T-cell (primary cell): ENCODE measurements at regions not wholly inside any gene's neighbourhood (a gene's known extent, or its start where the extent isn't known, plus 50 kb on each side); places are given as distances from the start of the nearest gene placed in this dataset.

Source experiments
- ATAC-seq, 4 experiments: fragments of 200-7000 bp in 3 of 4; fragments of 150-1000 bp in 1 of 4; cut with Tn5 transposase; replicated peaks in 1 of 4; 1 replicate in 3 of 4; 2 replicates in 1 of 4; pipeline ENCODE4 v1.10.0; 2021; ENCODE audit warnings: moderate library complexity in 3 of 4, mild to moderate bottlenecking in 2 of 4, moderate number of reproducible peaks in 1 of 4
- CTCF ChIA-PET, 2 donors: fragments of 300-600 bp; sonication (Branson Sonifier 250); formaldehyde crosslinking; loops; one replicate each; lab custom pipeline; 2022; ENCODE audit warnings: antibody characterized with exemption in 2 of 2; lab: Charles Lee
- POLR2A ChIA-PET, 2 donors: fragments of 300-600 bp; sonication (Branson Sonifier 250); formaldehyde crosslinking; loops; one replicate each; lab custom pipeline; 2022; ENCODE audit warnings: antibody characterized with exemption in 2 of 2; lab: Charles Lee
- DNase-seq, 35 experiments: peaks; one replicate each; pipeline versions ENCODE4 v3.0.0 to v3.0.0-alpha.2; 2013 to 2023
- H3K27ac ChIP-seq: one replicate; pipeline ENCODE4 v1.5.1; 2013; ENCODE audit warnings: low read length
- H3K27me3 ChIP-seq, 2 experiments: replicated peaks in 1 of 2; 1 replicate in 1 of 2; 2 replicates in 1 of 2; pipeline versions ENCODE4 v1.6.1 to v1.7.0; 2013; ENCODE audit warnings: low read length in 1 of 2, mixed read lengths in 1 of 2; ENCODE audit not compliant: control insufficient read depth in 2 of 2, insufficient read depth in 2 of 2; ENCODE audit errors: extremely low read depth in 1 of 2
- H3K36me3 ChIP-seq, 2 donors: 1 replicate in 1 of 2; 2 replicates in 1 of 2; pipeline versions ENCODE4 v1.6.1 to v1.7.0; 2013; ENCODE audit warnings: low read length in 1 of 2; ENCODE audit not compliant: control insufficient read depth in 2 of 2, insufficient read depth in 1 of 2; ENCODE audit errors: extremely low read depth in 1 of 2
- H3K4me1 ChIP-seq, 2 experiments: 1 replicate in 1 of 2; 2 replicates in 1 of 2; pipeline versions ENCODE4 v1.6.1 to v1.7.0; 2013; ENCODE audit warnings: low read length in 2 of 2, mixed read lengths in 1 of 2; ENCODE audit not compliant: insufficient read depth in 2 of 2, control insufficient read depth in 1 of 2; ENCODE audit errors: extremely low read depth in 1 of 2
- H3K4me3 ChIP-seq, 2 donors: 1 replicate in 1 of 2; 2 replicates in 1 of 2; pipeline versions ENCODE4 v1.5.1 to v1.7.0; 2013; ENCODE audit warnings: mild to moderate bottlenecking in 2 of 2, low read length in 1 of 2, moderate library complexity in 1 of 2; ENCODE audit not compliant: control insufficient read depth in 1 of 2; ENCODE audit errors: extremely low read depth in 1 of 2
- H3K9me3 ChIP-seq: 2 replicates; pipeline ENCODE4 v1.7.0; 2013
- H3K27ac Mint-ChIP-seq, 2 donors: one replicate each; pipeline ENCODE4 v1.8.0; 2020 to 2021; ENCODE audit warnings: mild to moderate bottlenecking in 2 of 2, mixed read lengths in 2 of 2
- H3K27me3 Mint-ChIP-seq, 2 donors: one replicate each; pipeline ENCODE4 v1.8.0; 2021 to 2022; ENCODE audit warnings: mixed read lengths in 2 of 2
- H3K36me3 Mint-ChIP-seq: one replicate; pipeline ENCODE4 v1.8.0; 2021; ENCODE audit warnings: mixed read lengths
- H3K4me1 Mint-ChIP-seq, 3 donors: one replicate each; pipeline ENCODE4 v1.8.0; 2020 to 2022; ENCODE audit warnings: mixed read lengths in 3 of 3, mild to moderate bottlenecking in 1 of 3
- H3K4me3 Mint-ChIP-seq, 3 donors: one replicate each; pipeline ENCODE4 v1.8.0; 2020 to 2022; ENCODE audit warnings: mild to moderate bottlenecking in 3 of 3, mixed read lengths in 3 of 3, moderate library complexity in 3 of 3
- H3K9me3 Mint-ChIP-seq, 3 donors: one replicate each; pipeline ENCODE4 v1.8.0; 2020 to 2022; ENCODE audit warnings: mixed read lengths in 3 of 3
- WGBS: methylation state at CpG from one replicate; pipeline ENCODE4 v1.1.5; 2013; ENCODE audit warnings: missing lambda C conversion rate; ENCODE audit not compliant: insufficient coverage; 5-methylcytosine and 5-hydroxymethylcytosine counted together

DNA sequence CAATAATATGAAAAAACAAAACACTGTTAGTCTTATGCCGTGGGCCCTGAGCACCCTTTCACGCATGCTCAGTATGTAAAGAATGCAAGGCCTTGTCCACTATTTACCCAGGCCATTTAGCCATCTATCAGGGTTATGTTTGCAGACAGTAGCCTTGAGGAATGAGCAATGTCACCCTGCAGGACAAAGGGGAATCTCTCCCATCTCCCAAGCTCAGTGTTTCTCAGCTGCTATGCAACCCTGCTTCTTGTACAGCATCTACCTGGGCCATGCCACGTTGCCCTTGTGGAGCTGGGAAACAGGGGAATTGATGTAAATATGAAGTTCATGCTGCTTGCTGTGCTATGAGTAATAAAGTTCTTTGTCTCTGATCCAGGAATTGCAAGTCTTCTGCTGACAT is 51.5 kb upstream of the SLCO2A1 start:
- Mint-ChIP-seq H3K4me1 (no peaks in the 10 kb centered on the region), H3K4me3 (no peak overlapping the region), H3K27ac (no peak overlapping the region), H3K27me3 (peaks cover 3 to 8% of the 10 kb centered on the region in 2 donors), H3K9me3 (no peaks in the 10 kb centered on the region), H3K36me3 (no peaks in the 10 kb centered on the region)
- POLR2A ChIA-PET: no interaction called here
- ATAC-seq (no peak), DNase-seq (no peak)
- Histone ChIP-seq H3K27ac (no peak overlapping the region), H3K4me3 (no peak overlapping the region), H3K36me3 (no peaks in the 10 kb centered on the region), H3K4me1 (no peaks in the 10 kb centered on the region), H3K27me3 (peaks cover 0 to 7% of the 10 kb centered on the region in 2 experiments), H3K9me3 (no peaks in the 10 kb centered on the region)
- CTCF ChIA-PET: no interaction called here
- WGBS: 93% methylated on average over 2 of the region's 3 CpGs

DNA sequence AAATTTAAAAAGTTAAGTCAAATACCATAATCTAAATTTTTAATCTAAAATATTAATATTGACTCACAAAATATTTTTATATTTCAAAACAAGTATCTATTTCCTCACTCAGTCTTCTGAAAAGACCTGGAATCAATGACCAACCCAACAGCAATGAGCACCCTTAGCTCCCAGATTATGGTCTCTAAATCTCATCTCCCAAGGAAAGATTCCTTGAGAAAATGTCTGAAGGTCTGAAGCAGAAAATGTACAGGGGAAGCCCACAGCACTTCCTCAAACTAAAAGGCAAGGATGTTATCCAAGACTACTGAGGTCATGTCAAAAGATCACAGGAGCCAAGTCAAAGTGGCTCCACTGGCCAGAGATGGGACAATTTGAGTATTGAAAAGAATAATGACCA is 51.0 kb upstream of the SLCO2A1 start:
- DNase-seq (no peak), ATAC-seq (no peak)
- no peaks in the 10 kb centered on the region for H3K4me1 Mint-ChIP-seq
- no peak overlapping the region for H3K27ac Mint-ChIP-seq
- no peaks in the 10 kb centered on the region for H3K9me3 Mint-ChIP-seq
- no peak overlapping the region for H3K4me3 Mint-ChIP-seq
- Histone ChIP-seq H3K36me3 (no peaks in the 10 kb centered on the region), H3K9me3 (no peaks in the 10 kb centered on the region), H3K4me1 (no peaks in the 10 kb centered on the region), H3K27me3 (peaks cover 0 to 7% of the 10 kb centered on the region in 2 experiments), H3K27ac (no peak overlapping the region), H3K4me3 (no peak overlapping the region)
- H3K27me3 Mint-ChIP-seq: peaks cover 3 to 8% of the 10 kb centered on the region in 2 donors
- ChIA-PET POLR2A (no interaction called here), CTCF (no interaction called here)
- H3K36me3 Mint-ChIP-seq: no peaks in the 10 kb centered on the region

DNA sequence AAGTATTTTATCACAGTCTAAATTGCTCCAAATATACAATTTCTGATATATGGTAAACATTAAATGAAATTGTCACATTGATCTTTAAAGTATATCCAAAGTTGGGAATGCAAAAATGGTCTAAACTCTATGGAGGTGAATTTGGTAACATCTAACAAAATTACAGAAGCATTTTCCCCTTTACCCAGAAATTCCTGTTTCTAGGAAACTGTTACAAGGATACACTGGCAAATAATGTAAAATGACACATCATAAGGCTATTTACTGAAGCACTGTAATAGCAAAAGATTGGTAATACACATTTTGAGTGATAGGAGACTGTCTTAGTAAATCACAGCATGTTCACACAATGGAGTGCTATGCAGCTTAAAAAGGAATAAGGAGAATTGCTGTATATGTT is 50.0 kb upstream of the SLCO2A1 start:
- DNase-seq: no peak
- Histone ChIP-seq H3K4me3 (no peak overlapping the region), H3K4me1 (no peaks in the 10 kb centered on the region), H3K36me3 (no peaks in the 10 kb centered on the region), H3K27ac (no peak overlapping the region), H3K27me3 (peaks cover 0 to 7% of the 10 kb centered on the region in 2 experiments), H3K9me3 (no peaks in the 10 kb centered on the region)
- POLR2A ChIA-PET: no interaction called here
- H3K4me1 Mint-ChIP-seq: no peaks in the 10 kb centered on the region
- H3K27ac Mint-ChIP-seq: no peak overlapping the region
- H3K27me3 Mint-ChIP-seq: peaks cover 3 to 4% of the 10 kb centered on the region in 2 donors
- H3K36me3 Mint-ChIP-seq: no peaks in the 10 kb centered on the region
- no peak overlapping the region for H3K4me3 Mint-ChIP-seq
- ATAC-seq: no peak
- H3K9me3 Mint-ChIP-seq: no peaks in the 10 kb centered on the region
- CTCF ChIA-PET: no interaction called here
